ENCODE measurements at regions not wholly inside any gene's neighbourhood (a gene's known extent, or its start where the extent isn't known, plus 50 kb on each side); places are given as distances from the start of the nearest gene placed in this dataset.
"Not testable (repeated sequence)": the region's sequence is repeated elsewhere in the genome, so short reads cannot be mapped to it uniquely, and the experiment has no call there.

DNA sequence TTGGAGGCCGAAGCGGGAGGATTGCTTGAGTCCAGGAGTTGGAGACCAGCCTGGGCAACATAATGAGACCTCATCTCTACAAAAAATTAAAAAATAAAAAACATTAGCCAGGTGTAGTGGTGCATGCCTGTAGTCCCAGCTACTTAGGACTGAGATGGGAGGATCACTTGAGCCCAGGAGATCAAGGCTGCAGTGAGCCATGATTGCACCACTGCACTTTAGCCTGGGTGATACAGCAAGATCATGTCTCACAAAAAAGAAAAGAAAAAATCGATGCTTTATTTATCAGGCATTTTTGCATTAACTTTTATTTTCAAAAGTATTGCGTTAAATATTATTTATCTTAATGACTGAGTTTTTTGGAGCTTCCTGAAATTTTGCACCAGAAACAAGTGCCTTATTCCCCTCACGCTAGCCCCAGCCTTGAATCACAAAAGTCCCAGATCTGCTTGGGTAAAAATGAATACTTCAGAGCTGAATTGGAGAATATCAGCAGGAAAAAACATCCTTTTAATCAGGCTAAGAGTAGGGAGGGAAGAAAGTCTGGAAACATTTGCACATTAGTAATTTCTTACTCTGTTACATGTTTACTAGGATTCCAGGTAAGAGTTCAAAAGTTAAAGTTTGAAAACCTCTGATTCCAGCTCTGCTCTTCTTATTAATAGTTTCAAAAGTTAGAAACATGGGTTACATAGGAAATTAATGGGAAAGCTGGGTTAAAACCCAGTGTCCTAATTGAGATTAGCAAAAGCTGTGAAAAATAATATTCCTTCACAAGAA is 111.4 kb upstream of the FOXN2 start:
- Histone ChIP-seq H3K27me3 (no peaks in the 10 kb centered on the region), H3K4me2 (no peak overlapping the region), H3K9me2 (replicated peaks; ENCODE audit: insufficient read depth) (no peaks in the 10 kb centered on the region), H2AFZ (no peak overlapping the region), H4K20me1 (ENCODE audit: insufficient read depth, poor library complexity, severe bottlenecking) (no peaks in the 10 kb centered on the region), H3K9me3 (ENCODE audit: low read depth) (no peaks in the 10 kb centered on the region), H3K4me3 (no peak overlapping the region), H3K79me2 (no peaks in the 10 kb centered on the region), H3K36me3 (replicated peaks; ENCODE audit: insufficient read depth, low read depth) (no peaks in the 10 kb centered on the region), H3K27ac (no peak overlapping the region), H3K4me1 (ENCODE audit: insufficient read depth) (no peaks in the 10 kb centered on the region)
- no peak for DNase-seq (ENCODE audit: low spot score)
- 93% methylated on average over 5 of the region's 5 CpGs for WGBS (ENCODE audit: low lambda C conversion rate, missing lambda C conversion rate)
- TF ChIP-seq, protein P1, sequence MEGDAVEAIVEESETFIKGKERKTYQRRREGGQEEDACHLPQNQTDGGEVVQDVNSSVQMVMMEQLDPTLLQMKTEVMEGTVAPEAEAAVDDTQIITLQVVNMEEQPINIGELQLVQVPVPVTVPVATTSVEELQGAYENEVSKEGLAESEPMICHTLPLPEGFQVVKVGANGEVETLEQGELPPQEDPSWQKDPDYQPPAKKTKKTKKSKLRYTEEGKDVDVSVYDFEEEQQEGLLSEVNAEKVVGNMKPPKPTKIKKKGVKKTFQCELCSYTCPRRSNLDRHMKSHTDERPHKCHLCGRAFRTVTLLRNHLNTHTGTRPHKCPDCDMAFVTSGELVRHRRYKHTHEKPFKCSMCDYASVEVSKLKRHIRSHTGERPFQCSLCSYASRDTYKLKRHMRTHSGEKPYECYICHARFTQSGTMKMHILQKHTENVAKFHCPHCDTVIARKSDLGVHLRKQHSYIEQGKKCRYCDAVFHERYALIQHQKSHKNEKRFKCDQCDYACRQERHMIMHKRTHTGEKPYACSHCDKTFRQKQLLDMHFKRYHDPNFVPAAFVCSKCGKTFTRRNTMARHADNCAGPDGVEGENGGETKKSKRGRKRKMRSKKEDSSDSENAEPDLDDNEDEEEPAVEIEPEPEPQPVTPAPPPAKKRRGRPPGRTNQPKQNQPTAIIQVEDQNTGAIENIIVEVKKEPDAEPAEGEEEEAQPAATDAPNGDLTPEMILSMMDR (IDR thresholded peaks at IDR 0.05; ENCODE audit: poor library complexity) = no peak
- no peak for TF ChIP-seq EZH2 (IDR thresholded peaks at IDR 0.05; ENCODE audit: borderline replicate concordance)
- no peak for TF ChIP-seq EZH2phosphoT487 (IDR thresholded peaks at IDR 0.05; ENCODE audit: low read depth, severe bottlenecking, unreplicated experiment)

DNA sequence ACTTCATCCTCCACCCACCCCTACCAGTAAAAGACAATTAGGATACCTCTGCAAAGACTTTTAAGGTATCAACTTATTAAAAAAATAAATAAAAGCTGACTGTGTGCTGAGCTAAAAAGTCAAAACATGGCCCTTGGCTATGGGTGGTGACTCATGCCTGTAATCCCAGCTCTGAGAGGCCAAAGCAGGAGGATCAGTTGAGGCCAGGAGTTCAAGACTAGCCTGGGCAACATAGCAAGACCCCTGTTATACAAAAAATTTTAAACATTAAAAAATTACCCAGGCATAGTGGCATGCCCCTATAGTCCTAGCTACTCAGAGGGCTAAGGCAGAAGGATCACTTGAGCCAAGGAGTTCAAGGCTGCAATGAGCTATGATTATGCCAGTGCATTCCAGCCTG is 110.8 kb upstream of the FOXN2 start:
- H2AFZ ChIP-seq = no peak overlapping the region
- no peak overlapping the region for H3K27ac ChIP-seq
- H3K36me3 ChIP-seq (replicated peaks; ENCODE audit: insufficient read depth, low read depth) = no peaks in the 10 kb centered on the region
- H3K79me2 ChIP-seq = no peaks in the 10 kb centered on the region
- no peaks in the 10 kb centered on the region for H4K20me1 ChIP-seq (ENCODE audit: insufficient read depth, poor library complexity, severe bottlenecking)
- H3K27me3 ChIP-seq = no peaks in the 10 kb centered on the region
- no peak overlapping the region for H3K4me3 ChIP-seq
- TF ChIP-seq, protein P1 (IDR thresholded peaks at IDR 0.05; ENCODE audit: poor library complexity) = no peak
- TF ChIP-seq EZH2 (IDR thresholded peaks at IDR 0.05; ENCODE audit: borderline replicate concordance) (no peak), EZH2phosphoT487 (IDR thresholded peaks at IDR 0.05; ENCODE audit: low read depth, severe bottlenecking, unreplicated experiment) (no peak)
- H3K9me2 ChIP-seq (replicated peaks; ENCODE audit: insufficient read depth) = no peaks in the 10 kb centered on the region
- DNase-seq (ENCODE audit: low spot score) = no peak
- no peaks in the 10 kb centered on the region for H3K9me3 ChIP-seq (ENCODE audit: low read depth)
- H3K4me1 ChIP-seq (ENCODE audit: insufficient read depth) = no peaks in the 10 kb centered on the region
- H3K4me2 ChIP-seq = no peak overlapping the region

DNA sequence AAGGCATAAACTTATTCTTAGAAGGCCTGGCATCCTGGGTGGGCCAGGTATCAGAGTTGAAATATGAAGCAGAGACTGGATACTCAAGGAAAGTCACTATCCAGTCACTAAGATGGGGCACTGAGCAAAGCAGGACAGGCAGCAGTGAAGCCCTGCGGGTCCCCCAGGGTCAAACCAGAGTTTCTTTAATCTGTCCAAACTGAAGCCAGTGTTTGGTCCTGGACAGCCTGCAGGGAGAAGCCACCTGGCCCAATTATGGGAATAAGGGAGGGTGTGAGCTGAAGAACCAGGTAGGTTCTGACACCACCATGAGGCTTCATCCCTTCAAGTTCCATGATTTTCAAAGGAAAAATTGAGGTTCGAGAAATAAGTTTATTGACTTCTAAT is 109.7 kb upstream of the FOXN2 start:
- H3K27me3 ChIP-seq = no peaks in the 10 kb centered on the region
- no peaks in the 10 kb centered on the region for H3K9me3 ChIP-seq (ENCODE audit: low read depth)
- no peak overlapping the region for H2AFZ ChIP-seq
- no peak for DNase-seq (ENCODE audit: low spot score)
- no peak overlapping the region for H3K27ac ChIP-seq
- H4K20me1 ChIP-seq (ENCODE audit: insufficient read depth, poor library complexity, severe bottlenecking) = no peaks in the 10 kb centered on the region
- no peak for TF ChIP-seq EZH2 (IDR thresholded peaks at IDR 0.05; ENCODE audit: borderline replicate concordance)
- TF ChIP-seq EZH2phosphoT487 (IDR thresholded peaks at IDR 0.05; ENCODE audit: low read depth, severe bottlenecking, unreplicated experiment) = no peak
- 94% methylated on average over 2 of the region's 2 CpGs for WGBS (ENCODE audit: low lambda C conversion rate, missing lambda C conversion rate)
- no peaks in the 10 kb centered on the region for H3K4me1 ChIP-seq (ENCODE audit: insufficient read depth)
- no peak overlapping the region for H3K4me2 ChIP-seq
- no peak overlapping the region for H3K4me3 ChIP-seq
- no peaks in the 10 kb centered on the region for H3K36me3 ChIP-seq (replicated peaks; ENCODE audit: insufficient read depth, low read depth)
- no peaks in the 10 kb centered on the region for H3K79me2 ChIP-seq
- no peaks in the 10 kb centered on the region for H3K9me2 ChIP-seq (replicated peaks; ENCODE audit: insufficient read depth)

DNA sequence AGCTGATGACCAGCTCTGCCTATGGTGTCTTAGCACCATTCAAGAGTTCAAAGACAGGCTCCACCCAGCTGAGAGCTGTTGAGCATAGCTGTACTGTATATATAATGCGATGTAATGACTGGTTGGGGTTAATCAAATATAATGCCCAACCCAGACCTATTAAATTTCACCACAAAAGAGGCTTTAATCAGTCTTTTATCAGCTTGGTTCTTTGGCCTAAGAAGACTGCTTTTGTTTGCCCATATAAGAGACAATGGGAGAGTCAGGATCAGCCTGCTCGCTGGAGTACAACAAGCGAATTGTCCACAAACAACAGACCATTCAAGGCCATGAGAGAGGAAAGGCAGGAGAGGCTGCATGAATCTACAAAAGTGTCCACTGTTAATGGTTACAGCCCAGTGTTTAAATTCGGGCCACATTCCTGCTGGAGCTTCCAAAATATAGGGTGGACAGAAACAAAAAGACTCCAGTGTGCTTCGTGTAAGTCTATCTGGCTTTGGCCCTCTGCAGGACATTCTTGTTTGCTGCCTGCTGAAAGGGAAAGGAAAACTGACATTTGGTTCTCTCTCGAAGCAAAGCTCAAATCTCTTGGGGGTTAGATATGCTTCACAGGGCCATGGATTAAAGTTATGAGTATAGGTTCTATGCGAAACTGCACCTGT is 109.2 kb upstream of the FOXN2 start:
- TF ChIP-seq EZH2 (IDR thresholded peaks at IDR 0.05; ENCODE audit: borderline replicate concordance) (no peak), EZH2phosphoT487 (IDR thresholded peaks at IDR 0.05; ENCODE audit: low read depth, severe bottlenecking, unreplicated experiment) (no peak)
- TF ChIP-seq, protein P1 (IDR thresholded peaks at IDR 0.05; ENCODE audit: poor library complexity) = no peak
- Histone ChIP-seq H2AFZ (no peak overlapping the region), H3K36me3 (replicated peaks; ENCODE audit: insufficient read depth, low read depth) (no peaks in the 10 kb centered on the region), H3K9me2 (replicated peaks; ENCODE audit: insufficient read depth) (no peaks in the 10 kb centered on the region), H3K4me1 (ENCODE audit: insufficient read depth) (no peaks in the 10 kb centered on the region), H4K20me1 (ENCODE audit: insufficient read depth, poor library complexity, severe bottlenecking) (no peaks in the 10 kb centered on the region), H3K4me3 (no peak overlapping the region), H3K4me2 (no peak overlapping the region), H3K27ac (no peak overlapping the region), H3K9me3 (ENCODE audit: low read depth) (no peaks in the 10 kb centered on the region), H3K27me3 (no peaks in the 10 kb centered on the region), H3K79me2 (no peaks in the 10 kb centered on the region)
- DNase-seq (ENCODE audit: low spot score) = no peak
- WGBS (ENCODE audit: low lambda C conversion rate, missing lambda C conversion rate) = 78% methylated on average over 7 of the region's 7 CpGs

DNA sequence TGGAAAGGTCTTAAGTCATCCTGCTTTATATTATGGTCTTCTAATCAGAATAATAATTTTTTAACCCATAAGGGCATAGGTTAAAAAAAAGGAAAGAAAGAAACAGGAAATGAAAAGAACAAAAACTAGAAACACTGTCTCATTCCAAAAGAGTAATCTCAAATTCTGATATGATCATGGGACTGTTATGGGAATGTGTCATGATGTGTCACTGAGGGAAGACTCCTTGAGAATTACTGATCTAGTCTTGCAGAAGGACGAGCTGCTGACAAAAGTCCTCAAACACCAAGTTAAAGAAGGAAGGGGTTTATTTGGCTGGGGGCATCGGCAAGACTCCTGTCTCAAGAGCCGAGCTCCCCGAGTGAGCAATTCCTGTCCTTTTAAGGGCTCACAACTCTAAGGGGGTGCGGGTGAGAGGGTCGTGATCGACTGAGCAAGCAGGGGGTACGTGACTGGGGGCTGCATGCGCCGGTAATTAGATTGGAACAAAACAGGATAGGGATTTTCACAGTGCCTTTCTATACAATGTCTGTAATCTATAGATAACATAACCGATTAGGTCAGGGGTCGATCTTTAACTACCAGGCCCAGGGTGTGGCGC is 108.3 kb upstream of the FOXN2 start:
- WGBS (ENCODE audit: low lambda C conversion rate, missing lambda C conversion rate) = 91% methylated on average over 12 of the region's 13 CpGs
- H3K4me1 ChIP-seq (ENCODE audit: insufficient read depth); H3K36me3 ChIP-seq (replicated peaks; ENCODE audit: insufficient read depth, low read depth); H4K20me1 ChIP-seq (ENCODE audit: insufficient read depth, poor library complexity, severe bottlenecking); H3K79me2 ChIP-seq; H3K4me2 ChIP-seq; DNase-seq (ENCODE audit: low spot score); H3K4me3 ChIP-seq; H3K27ac ChIP-seq; H3K27me3 ChIP-seq; H3K9me2 ChIP-seq (replicated peaks; ENCODE audit: insufficient read depth); H2AFZ ChIP-seq; H3K9me3 ChIP-seq (ENCODE audit: low read depth): not testable (repeated sequence)

All from hepatocyte (in vitro differentiated cells).